OCI-LY1 (cell line): ENCODE measurements at regions not wholly inside any gene's neighbourhood (a gene's known extent, or its start where the extent isn't known, plus 50 kb on each side); places are given as distances from the start of the nearest gene placed in this dataset.

Experiments
- H2AFZ ChIP-seq: fragments of 200-600 bp; sonication (generic), shearing (Covaris generic); 2 replicates; pipeline ENCODE4 v1.6.0; 2014; ENCODE audit warnings: antibody characterized with exemption, mild to moderate bottlenecking, low read length
- H3F3A ChIP-seq: fragments of 200-600 bp; sonication (generic), shearing (Covaris generic); 2 replicates; pipeline ENCODE4 v1.6.0; 2014; ENCODE audit warnings: mild to moderate bottlenecking, antibody characterized with exemption, low read length, moderate library complexity; ENCODE audit not compliant: insufficient read depth
- H3K27ac ChIP-seq: fragments of 200-600 bp; sonication (generic); 2 replicates; pipeline ENCODE4 v1.5.1; 2014; ENCODE audit warnings: low read length, mixed run types, mild to moderate bottlenecking, low read depth; ENCODE audit not compliant: poor library complexity, severe bottlenecking
- H3K27me3 ChIP-seq: fragments of 200-600 bp; sonication (generic); 2 replicates; pipeline ENCODE4 v1.6.0; 2014; ENCODE audit warnings: antibody characterized with exemption, mild to moderate bottlenecking, low read length, moderate library complexity; ENCODE audit not compliant: insufficient read depth
- H3K36me3 ChIP-seq: fragments of 200-600 bp; sonication (generic); 2 replicates; pipeline ENCODE4 v1.6.1; 2014; ENCODE audit warnings: mild to moderate bottlenecking, antibody characterized with exemption, low read length, moderate library complexity, mixed read lengths; ENCODE audit not compliant: insufficient read depth
- H3K4me1 ChIP-seq: fragments of 200-600 bp; sonication (generic); 2 replicates; pipeline ENCODE4 v1.5.1; 2014; ENCODE audit warnings: mild to moderate bottlenecking, low read length, moderate library complexity; ENCODE audit not compliant: insufficient read depth, severe bottlenecking
- H3K4me2 ChIP-seq: fragments of 200-600 bp; sonication (generic), shearing (Covaris generic); 2 replicates; pipeline ENCODE4 v1.6.1; 2014; ENCODE audit warnings: low read length
- H3K4me3 ChIP-seq: fragments of 200-600 bp; sonication (generic); 2 replicates; pipeline ENCODE4 v1.5.1; 2014; ENCODE audit warnings: low read length, low read depth, mild to moderate bottlenecking, mixed read lengths; ENCODE audit not compliant: poor library complexity, severe bottlenecking
- H3K79me2 ChIP-seq: fragments of 200-600 bp; shearing (Covaris generic); 2 replicates; pipeline ENCODE4 v1.6.1; 2016; ENCODE audit warnings: mixed run types, low read length, mixed read lengths; ENCODE audit not compliant: insufficient read depth
- H3K9ac ChIP-seq: fragments of 200-600 bp; sonication (generic), shearing (Covaris generic); 2 replicates; pipeline ENCODE4 v1.6.1; 2014; ENCODE audit warnings: mild to moderate bottlenecking, low read length, mixed read lengths
- H3K9me2 ChIP-seq: fragments of 200-600 bp; sonication (generic), shearing (Covaris generic); 2 replicates; pipeline ENCODE4 v1.6.1; 2014; ENCODE audit warnings: low read depth, mild to moderate bottlenecking, low read length, mixed read lengths
- H3K9me3 ChIP-seq: fragments of 200-600 bp; shearing (Covaris generic); 2 replicates; pipeline ENCODE4 v1.6.1; 2014; ENCODE audit warnings: low read length, mixed read lengths
- H4K20me1 ChIP-seq: fragments of 200-600 bp; sonication (generic), shearing (Covaris generic); 2 replicates; pipeline ENCODE4 v1.6.0; 2016; ENCODE audit warnings: mild to moderate bottlenecking, low read length; ENCODE audit not compliant: insufficient read depth
- CTCF ChIP-seq: fragments of 200-600 bp; sonication (generic), shearing (Covaris generic); IDR thresholded peaks from 2 replicates; pipeline ENCODE4 v1.5.1; 2017; ENCODE audit warnings: mild to moderate bottlenecking, antibody characterized with exemption, low read length, moderate library complexity, mixed read lengths
- EZH2 ChIP-seq: fragments of 200-600 bp; sonication (generic), shearing (Covaris generic); IDR thresholded peaks from 2 replicates; pipeline ENCODE4 v1.8.0; 2017; ENCODE audit warnings: borderline replicate concordance, mixed run types, mild to moderate bottlenecking, antibody characterized with exemption, low read length, moderate library complexity, mixed read lengths

DNA sequence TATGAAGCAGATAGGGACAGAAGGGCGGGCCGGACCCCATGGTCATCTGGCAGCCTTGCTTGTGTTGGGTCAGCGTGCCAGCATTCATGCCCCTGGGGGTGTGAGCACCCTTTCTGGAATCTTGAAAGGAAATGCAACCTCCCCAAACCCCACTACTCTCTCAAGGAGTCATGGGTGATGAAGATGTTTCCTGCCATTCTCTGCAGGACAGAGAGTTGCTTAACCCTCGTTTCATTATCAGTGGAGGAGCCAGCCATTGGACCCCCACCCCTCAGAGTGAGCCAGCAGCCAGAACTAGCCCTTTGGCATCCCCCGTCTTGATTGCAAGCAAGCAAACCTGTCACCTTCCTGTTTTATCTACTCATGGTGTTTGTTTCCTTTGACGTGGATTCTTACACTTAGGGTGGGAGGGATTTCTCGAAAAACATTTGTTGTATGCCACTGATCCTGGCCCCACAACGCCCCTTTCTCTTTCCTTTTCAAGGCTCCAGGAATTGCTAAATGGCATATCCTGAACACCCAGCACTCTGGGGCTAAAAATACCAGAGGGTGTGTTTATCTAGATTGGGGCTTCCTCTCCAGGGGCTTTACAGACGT, 258.3 kb downstream of the ETS1 start:
- H3K27me3 ChIP-seq = no peaks in the 10 kb centered on the region; the same call in 1 of the 2 replicates
- H2AFZ ChIP-seq = no peak overlapping the region
- TF ChIP-seq EZH2 (no peak), CTCF (no peak)
- H3K27ac ChIP-seq = no peak overlapping the region
- H3K9me3 ChIP-seq = no peaks in the 10 kb centered on the region
- no peaks in the 10 kb centered on the region for H3F3A ChIP-seq
- H3K36me3 ChIP-seq = no peaks in the 10 kb centered on the region
- H3K4me3 ChIP-seq = no peak overlapping the region
- H3K9ac ChIP-seq = no peak overlapping the region
- H4K20me1 ChIP-seq = no peaks in the 10 kb centered on the region
- H3K4me1 ChIP-seq = peaks cover 6% of the 10 kb centered on the region
- H3K9me2 ChIP-seq = no peaks in the 10 kb centered on the region
- no peak overlapping the region for H3K4me2 ChIP-seq
- no peaks in the 10 kb centered on the region for H3K79me2 ChIP-seq

DNA sequence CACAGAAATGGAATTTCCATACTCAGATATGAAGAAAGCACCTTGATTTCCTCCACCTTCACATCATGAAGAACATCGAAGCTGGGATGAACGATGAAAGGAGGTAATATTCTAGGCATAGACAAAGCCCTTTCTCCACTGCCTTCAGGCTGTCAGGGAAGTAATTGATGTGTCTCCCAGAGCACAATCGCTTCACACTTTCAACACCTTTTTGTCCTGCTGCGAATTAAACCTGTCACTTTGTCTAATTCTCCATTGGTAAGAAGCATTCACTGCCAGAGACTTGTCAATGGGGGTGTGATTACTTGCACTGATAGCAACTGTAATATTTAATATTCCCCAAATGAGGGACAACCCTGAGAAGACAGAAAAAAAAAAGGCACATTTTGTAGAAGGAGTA, 260.1 kb downstream of the ETS1 start:
- H3F3A ChIP-seq = no peaks in the 10 kb centered on the region
- no peaks in the 10 kb centered on the region for H4K20me1 ChIP-seq
- no peaks in the 10 kb centered on the region for H3K9me3 ChIP-seq
- H3K4me3 ChIP-seq = no peak overlapping the region
- H3K36me3 ChIP-seq = no peaks in the 10 kb centered on the region
- no peak overlapping the region for H3K27ac ChIP-seq
- H3K4me2 ChIP-seq = no peak overlapping the region
- no peaks in the 10 kb centered on the region for H3K27me3 ChIP-seq
- TF ChIP-seq EZH2 (no peak), CTCF (no peak)
- no peaks in the 10 kb centered on the region for H3K79me2 ChIP-seq
- peaks cover 15% of the 10 kb centered on the region for H3K4me1 ChIP-seq
- H3K9me2 ChIP-seq = no peaks in the 10 kb centered on the region
- no peak overlapping the region for H2AFZ ChIP-seq
- no peak overlapping the region for H3K9ac ChIP-seq

DNA sequence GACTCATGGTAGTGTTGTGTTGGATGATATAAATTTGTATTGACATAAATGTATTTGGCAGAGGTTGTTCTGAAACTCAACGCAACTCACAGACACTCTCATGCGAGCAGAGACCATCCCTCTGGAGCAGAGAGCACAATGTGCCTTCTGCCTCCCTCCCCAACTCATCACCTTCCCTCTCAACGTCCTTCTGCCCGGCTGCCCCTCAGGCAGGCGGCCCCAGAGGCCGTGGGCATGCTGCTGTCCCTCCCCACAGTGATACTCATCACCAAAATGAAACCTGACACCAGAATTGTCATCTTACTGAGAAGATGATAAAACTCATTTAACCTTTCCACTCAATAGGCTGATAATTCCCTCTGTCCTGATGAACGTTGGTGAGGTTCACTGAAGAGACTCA, 260.6 kb downstream of the ETS1 start:
- no peaks in the 10 kb centered on the region for H3F3A ChIP-seq
- no peak overlapping the region for H3K4me2 ChIP-seq
- TF ChIP-seq CTCF (no peak), EZH2 (no peak)
- peaks cover 15% of the 10 kb centered on the region for H3K4me1 ChIP-seq
- H4K20me1 ChIP-seq = no peaks in the 10 kb centered on the region
- H2AFZ ChIP-seq = no peak overlapping the region
- no peaks in the 10 kb centered on the region for H3K79me2 ChIP-seq
- no peaks in the 10 kb centered on the region for H3K9me2 ChIP-seq
- no peak overlapping the region for H3K9ac ChIP-seq
- H3K27me3 ChIP-seq = no peaks in the 10 kb centered on the region
- no peak overlapping the region for H3K27ac ChIP-seq
- no peaks in the 10 kb centered on the region for H3K9me3 ChIP-seq
- no peaks in the 10 kb centered on the region for H3K36me3 ChIP-seq
- H3K4me3 ChIP-seq = no peak overlapping the region
